Neural cell (in vitro differentiated cells): ENCODE measurements at regions not wholly inside any gene's neighbourhood (a gene's known extent, or its start where the extent isn't known, plus 50 kb on each side); places are given as distances from the start of the nearest gene placed in this dataset.

ENCODE experiments used
- H2AFZ ChIP-seq: fragments of 200-600, 300-800 bp; sonication (generic), shearing (Covaris generic); 2 replicates; pipeline ENCODE4 v1.6.0; 2014; ENCODE audit warnings: low read depth, mild to moderate bottlenecking, antibody characterized with exemption, low read length, moderate library complexity
- H3F3A ChIP-seq: fragments of 200-600 bp; shearing (Covaris generic); 2 replicates; pipeline ENCODE4 v1.6.1; 2016; ENCODE audit warnings: mild to moderate bottlenecking, moderate library complexity, mixed read lengths, antibody characterized with exemption, low read length; ENCODE audit not compliant: insufficient read depth, poor library complexity, severe bottlenecking
- H3K27ac ChIP-seq: fragments of 200-600, 300-800 bp; sonication (generic), shearing (Covaris generic); 2 replicates; pipeline ENCODE4 v1.5.1; 2014; ENCODE audit warnings: mild to moderate bottlenecking, low read length, moderate library complexity
- H3K27me3 ChIP-seq: fragments of 300-800, 200-600 bp; sonication (generic), shearing (Covaris generic); 2 replicates; pipeline ENCODE4 v1.6.0; 2014; ENCODE audit warnings: mild to moderate bottlenecking, low read depth, low read length, moderate library complexity; ENCODE audit not compliant: insufficient read depth
- H3K36me3 ChIP-seq: fragments of 300-800, 200-600 bp; sonication (generic), shearing (Covaris generic); 2 replicates; pipeline ENCODE4 v1.5.1; 2014; ENCODE audit warnings: mild to moderate bottlenecking, antibody characterized with exemption, low read length, moderate library complexity; ENCODE audit not compliant: insufficient read depth
- H3K4me2 ChIP-seq: fragments of 300-800, 200-600 bp; sonication (generic), shearing (Covaris generic); 2 replicates; pipeline ENCODE4 v1.6.0; 2014; ENCODE audit warnings: mild to moderate bottlenecking, low read length
- H3K4me3 ChIP-seq: fragments of 300-800, 200-600 bp; sonication (generic), shearing (Covaris generic); 2 replicates; pipeline ENCODE4 v1.5.1; 2014; ENCODE audit warnings: mild to moderate bottlenecking, low read length, moderate library complexity
- H3K79me2 ChIP-seq: fragments of 200-600 bp; shearing (Covaris generic); replicated peaks from 2 replicates; pipeline ENCODE4 v1.6.0; 2014; ENCODE audit warnings: mild to moderate bottlenecking, low read length, moderate library complexity; ENCODE audit not compliant: insufficient read depth
- H3K9ac ChIP-seq: fragments of 300-800, 200-600 bp; sonication (generic), shearing (Covaris generic); 2 replicates; pipeline ENCODE4 v1.6.1; 2016; ENCODE audit warnings: mild to moderate bottlenecking, low read length, mixed read lengths
- H3K9me2 ChIP-seq: fragments of 200-600 bp; shearing (Covaris generic); 2 replicates; pipeline ENCODE4 v1.6.1; 2016; ENCODE audit warnings: mild to moderate bottlenecking, low read length, mixed read lengths; ENCODE audit not compliant: insufficient read depth
- H3K9me3 ChIP-seq: fragments of 200-600, 300-800 bp; sonication (generic), shearing (Covaris generic); 2 replicates; pipeline ENCODE4 v1.6.1; 2016; ENCODE audit warnings: mild to moderate bottlenecking, mixed run types, low read length, moderate library complexity, mixed read lengths
- H4K20me1 ChIP-seq: fragments of 200-600 bp; shearing (Covaris generic); 2 replicates; pipeline ENCODE4 v1.6.1; 2016; ENCODE audit warnings: mild to moderate bottlenecking, mixed run types; ENCODE audit not compliant: insufficient read depth
- EP300 ChIP-seq: fragments of 450-650 bp; conservative IDR thresholded peaks from 2 replicates; pipeline ENCODE4 v1.6.1; 2014; ENCODE audit warnings: antibody characterized with exemption, mild to moderate bottlenecking, moderate library complexity; ENCODE audit not compliant: poor library complexity, severe bottlenecking
- EZH2 ChIP-seq: fragments of 200-600, 300-800 bp; shearing (Covaris generic), sonication (generic); IDR thresholded peaks from 2 replicates; pipeline ENCODE4 v1.6.1; 2014; ENCODE audit warnings: antibody characterized with exemption, low read length, borderline replicate concordance, mild to moderate bottlenecking; ENCODE audit not compliant: insufficient read depth, poor library complexity, severe bottlenecking
- MXI1 ChIP-seq: fragments of 450-650 bp; conservative IDR thresholded peaks from 2 replicates; pipeline ENCODE4 v1.6.1; 2014; ENCODE audit warnings: antibody characterized with exemption, mild to moderate bottlenecking; ENCODE audit not compliant: poor library complexity, severe bottlenecking
- POLR2AphosphoS5 ChIP-seq: IDR thresholded peaks from 2 replicates; pipeline ENCODE4 v1.6.1; 2012
- RAD21 ChIP-seq: fragments of 450-650 bp; conservative IDR thresholded peaks from 2 replicates; pipeline ENCODE4 v1.6.1; 2014; ENCODE audit warnings: antibody characterized with exemption, mild to moderate bottlenecking, moderate library complexity
- SMC3 ChIP-seq: fragments of 450-650 bp; conservative IDR thresholded peaks from 2 replicates; pipeline ENCODE4 v1.6.1; 2014; ENCODE audit warnings: antibody characterized with exemption, mild to moderate bottlenecking, moderate library complexity; ENCODE audit not compliant: poor library complexity
- TAF1 ChIP-seq: IDR thresholded peaks from 2 replicates; pipeline ENCODE4 v1.6.1; 2012; ENCODE audit warnings: low read depth
- TF ChIP-seq, protein P1 (sequence below): IDR thresholded peaks from 2 replicates; pipeline ENCODE4 v1.6.1; 2012; ENCODE audit warnings: borderline replicate concordance
- TF ChIP-seq, protein P2 (sequence below): fragments of 450-650 bp; IDR thresholded peaks from 2 replicates; pipeline ENCODE4 v1.5.1; 2014; ENCODE audit warnings: antibody characterized with exemption, mild to moderate bottlenecking, moderate library complexity; ENCODE audit not compliant: poor library complexity, severe bottlenecking

DNA sequence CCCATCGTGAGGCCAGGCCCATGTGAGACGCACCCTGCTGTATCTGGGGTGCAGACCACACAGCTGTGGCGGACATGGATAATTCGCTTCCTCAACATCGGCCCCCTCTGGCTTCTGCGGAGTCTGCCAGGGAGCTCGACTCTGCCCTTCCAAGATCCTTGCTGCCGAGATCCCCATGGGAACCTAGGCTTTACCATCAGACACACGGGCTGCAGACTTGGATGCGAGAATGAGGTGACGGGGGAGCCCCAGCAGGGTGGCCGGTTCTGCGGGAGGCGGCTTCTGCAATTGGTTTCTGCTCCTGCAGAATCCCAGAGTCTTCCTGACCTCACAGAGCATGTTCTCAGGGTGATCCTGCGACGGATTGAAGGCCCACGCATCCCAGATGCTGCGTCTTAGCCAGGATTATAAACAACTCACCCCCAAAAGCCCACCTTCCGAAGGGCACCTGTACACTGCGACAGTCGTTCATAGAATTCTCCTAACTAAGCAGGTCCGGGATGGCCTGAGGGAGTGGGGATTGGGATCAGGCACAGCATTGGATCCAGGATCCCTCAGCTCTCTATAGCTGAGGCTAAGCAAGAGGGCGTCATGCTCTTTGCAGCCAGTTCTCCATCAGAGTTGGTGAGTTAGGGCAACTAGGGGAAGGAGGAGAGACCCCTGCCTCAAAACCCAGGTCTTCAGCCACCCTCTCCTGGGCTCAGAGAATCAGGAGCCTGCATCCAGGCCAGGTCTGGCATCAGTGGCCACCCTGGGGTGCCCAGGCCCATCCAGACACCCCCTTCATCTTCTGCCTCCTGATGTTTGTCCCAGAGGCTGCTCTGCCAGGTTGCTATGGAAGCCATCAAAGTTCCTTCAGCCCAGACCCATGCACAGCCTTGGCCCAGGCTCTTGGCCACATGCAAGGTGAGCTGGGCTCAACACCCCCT, 74.7 kb upstream of the SNTG2 start:
- Histone ChIP-seq H4K20me1 (no peaks in the 10 kb centered on the region), H3K4me2 (no peak overlapping the region), H3K4me3 (no peak overlapping the region), H3K36me3 (no peaks in the 10 kb centered on the region), H3K27me3 (no peaks in the 10 kb centered on the region), H3F3A (no peaks in the 10 kb centered on the region), H3K79me2 (no peaks in the 10 kb centered on the region), H3K27ac (no peak overlapping the region), H3K9me2 (no peaks in the 10 kb centered on the region), H3K9ac (no peak overlapping the region), H3K9me3 (no peaks in the 10 kb centered on the region), H2AFZ (no peak overlapping the region)
- TF ChIP-seq TAF1 (no peak), EZH2 (no peak), RAD21 (no peak), EP300 (no peak), SMC3 (no peak), MXI1 (no peak), POLR2AphosphoS5 (no peak)
- TF ChIP-seq, protein P1, sequence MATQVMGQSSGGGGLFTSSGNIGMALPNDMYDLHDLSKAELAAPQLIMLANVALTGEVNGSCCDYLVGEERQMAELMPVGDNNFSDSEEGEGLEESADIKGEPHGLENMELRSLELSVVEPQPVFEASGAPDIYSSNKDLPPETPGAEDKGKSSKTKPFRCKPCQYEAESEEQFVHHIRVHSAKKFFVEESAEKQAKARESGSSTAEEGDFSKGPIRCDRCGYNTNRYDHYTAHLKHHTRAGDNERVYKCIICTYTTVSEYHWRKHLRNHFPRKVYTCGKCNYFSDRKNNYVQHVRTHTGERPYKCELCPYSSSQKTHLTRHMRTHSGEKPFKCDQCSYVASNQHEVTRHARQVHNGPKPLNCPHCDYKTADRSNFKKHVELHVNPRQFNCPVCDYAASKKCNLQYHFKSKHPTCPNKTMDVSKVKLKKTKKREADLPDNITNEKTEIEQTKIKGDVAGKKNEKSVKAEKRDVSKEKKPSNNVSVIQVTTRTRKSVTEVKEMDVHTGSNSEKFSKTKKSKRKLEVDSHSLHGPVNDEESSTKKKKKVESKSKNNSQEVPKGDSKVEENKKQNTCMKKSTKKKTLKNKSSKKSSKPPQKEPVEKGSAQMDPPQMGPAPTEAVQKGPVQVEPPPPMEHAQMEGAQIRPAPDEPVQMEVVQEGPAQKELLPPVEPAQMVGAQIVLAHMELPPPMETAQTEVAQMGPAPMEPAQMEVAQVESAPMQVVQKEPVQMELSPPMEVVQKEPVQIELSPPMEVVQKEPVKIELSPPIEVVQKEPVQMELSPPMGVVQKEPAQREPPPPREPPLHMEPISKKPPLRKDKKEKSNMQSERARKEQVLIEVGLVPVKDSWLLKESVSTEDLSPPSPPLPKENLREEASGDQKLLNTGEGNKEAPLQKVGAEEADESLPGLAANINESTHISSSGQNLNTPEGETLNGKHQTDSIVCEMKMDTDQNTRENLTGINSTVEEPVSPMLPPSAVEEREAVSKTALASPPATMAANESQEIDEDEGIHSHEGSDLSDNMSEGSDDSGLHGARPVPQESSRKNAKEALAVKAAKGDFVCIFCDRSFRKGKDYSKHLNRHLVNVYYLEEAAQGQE: no peak
- TF ChIP-seq, protein P2, sequence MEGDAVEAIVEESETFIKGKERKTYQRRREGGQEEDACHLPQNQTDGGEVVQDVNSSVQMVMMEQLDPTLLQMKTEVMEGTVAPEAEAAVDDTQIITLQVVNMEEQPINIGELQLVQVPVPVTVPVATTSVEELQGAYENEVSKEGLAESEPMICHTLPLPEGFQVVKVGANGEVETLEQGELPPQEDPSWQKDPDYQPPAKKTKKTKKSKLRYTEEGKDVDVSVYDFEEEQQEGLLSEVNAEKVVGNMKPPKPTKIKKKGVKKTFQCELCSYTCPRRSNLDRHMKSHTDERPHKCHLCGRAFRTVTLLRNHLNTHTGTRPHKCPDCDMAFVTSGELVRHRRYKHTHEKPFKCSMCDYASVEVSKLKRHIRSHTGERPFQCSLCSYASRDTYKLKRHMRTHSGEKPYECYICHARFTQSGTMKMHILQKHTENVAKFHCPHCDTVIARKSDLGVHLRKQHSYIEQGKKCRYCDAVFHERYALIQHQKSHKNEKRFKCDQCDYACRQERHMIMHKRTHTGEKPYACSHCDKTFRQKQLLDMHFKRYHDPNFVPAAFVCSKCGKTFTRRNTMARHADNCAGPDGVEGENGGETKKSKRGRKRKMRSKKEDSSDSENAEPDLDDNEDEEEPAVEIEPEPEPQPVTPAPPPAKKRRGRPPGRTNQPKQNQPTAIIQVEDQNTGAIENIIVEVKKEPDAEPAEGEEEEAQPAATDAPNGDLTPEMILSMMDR: no peak

DNA sequence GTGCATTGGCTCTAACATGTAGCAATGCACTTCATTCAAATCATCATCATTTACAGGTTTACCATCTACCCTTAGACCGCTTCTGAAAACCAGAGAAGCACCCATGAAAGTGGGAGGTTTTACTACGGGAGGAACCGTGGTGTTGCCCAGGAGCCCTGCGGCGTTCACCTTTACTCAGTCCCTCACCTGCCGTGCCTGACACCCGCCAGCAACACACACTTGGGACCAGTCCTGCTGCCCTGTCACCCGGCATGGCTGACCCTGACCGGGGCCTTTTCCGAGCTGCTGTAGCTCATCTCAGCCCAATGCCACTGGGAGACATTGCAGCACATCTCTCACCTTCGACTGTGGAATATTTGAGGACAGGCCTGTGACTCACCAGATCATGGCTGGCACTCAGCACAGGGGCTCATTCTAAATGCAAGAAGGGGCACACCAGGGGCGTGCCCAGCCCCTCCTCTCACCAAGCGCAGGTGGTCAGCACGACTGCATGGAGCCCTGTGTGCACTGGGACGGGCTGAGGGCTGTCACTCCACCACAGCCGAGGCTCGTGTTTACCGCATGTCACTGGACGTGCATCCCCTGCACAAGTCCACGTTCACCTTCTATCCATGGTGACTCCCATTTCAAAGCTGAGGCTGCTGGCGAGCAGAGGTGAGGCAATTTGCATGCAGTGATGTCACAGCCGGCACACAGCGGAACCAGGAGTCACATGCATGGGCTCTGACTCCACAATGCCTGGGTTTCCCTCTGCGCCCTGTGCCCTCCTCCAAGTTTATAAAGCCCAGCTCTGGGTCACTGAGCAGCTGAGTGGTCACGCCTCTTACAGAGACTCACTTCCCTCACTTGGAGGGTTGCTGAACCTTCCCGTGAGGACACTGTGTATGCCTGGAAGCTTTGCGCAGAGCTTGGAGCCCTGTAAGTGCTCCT, 76.7 kb upstream of the SNTG2 start:
- no peaks in the 10 kb centered on the region for H3F3A ChIP-seq
- no peak overlapping the region for H3K27ac ChIP-seq
- H3K27me3 ChIP-seq: no peaks in the 10 kb centered on the region
- H3K79me2 ChIP-seq: no peaks in the 10 kb centered on the region
- no peaks in the 10 kb centered on the region for H3K9me2 ChIP-seq
- no peak overlapping the region for H2AFZ ChIP-seq
- no peak overlapping the region for H3K9ac ChIP-seq
- no peak overlapping the region for H3K4me2 ChIP-seq
- no peaks in the 10 kb centered on the region for H3K36me3 ChIP-seq
- H3K9me3 ChIP-seq: no peaks in the 10 kb centered on the region
- no peaks in the 10 kb centered on the region for H4K20me1 ChIP-seq
- H3K4me3 ChIP-seq: no peak overlapping the region
- TF ChIP-seq EZH2: no peak
- TF ChIP-seq MXI1: no peak
